Choroid plexus epithelial cell (primary cell): ENCODE measurements at regions not wholly inside any gene's neighbourhood (a gene's known extent, or its start where the extent isn't known, plus 50 kb on each side); places are given as distances from the start of the nearest gene placed in this dataset.

Experiments used
- DNase-seq: peaks from one replicate; pipeline ENCODE4 v3.0.0-alpha.2; 2010; ENCODE audit warnings: low read depth
- H3K4me3 ChIP-seq: 2 replicates; pipeline ENCODE4 v1.5.1; 2011; ENCODE audit warnings: low read depth, mild to moderate bottlenecking, control low read depth, low read length, moderate library complexity
- CTCF ChIP-seq: conservative IDR thresholded peaks from 2 replicates; pipeline ENCODE4 v1.5.1; 2011; ENCODE audit warnings: low read depth, mild to moderate bottlenecking, control low read depth, inconsistent platforms, low read length, moderate library complexity

GRCh38 chr11:112882494-112883381 lies 78.5 kb upstream of the NCAM1 start:
- H3K4me3 ChIP-seq, result no peak overlapping the region
- DNase-seq, result no peak
- TF ChIP-seq CTCF, result no peak

GRCh38 chr11:112884012-112884767 lies 77.0 kb upstream of the NCAM1 start:
- no peak overlapping the region for H3K4me3 ChIP-seq

GRCh38 chr11:112885744-112886433 lies 75.3 kb upstream of the NCAM1 start:
- no peak for DNase-seq

More at GRCh38 chr11:112884012-112884767, 77.0 kb upstream of the NCAM1 start:
- TF ChIP-seq CTCF, result no peak
- DNase-seq, result no peak

GRCh38 chr11:112886434-112887370 lies 74.5 kb upstream of the NCAM1 start:
- no peak for TF ChIP-seq CTCF
- DNase-seq, result no peak
- H3K4me3 ChIP-seq, result no peak overlapping the region

More at GRCh38 chr11:112885744-112886433, 75.3 kb upstream of the NCAM1 start:
- H3K4me3 ChIP-seq, result no peak overlapping the region
- no peak for TF ChIP-seq CTCF

- H3K4me3 ChIP-seq, result no peak overlapping the region
- DNase-seq, result no peak
- TF ChIP-seq CTCF, result no peak
These were observed 71.8 kb upstream of the NCAM1 start for GRCh38 chr11:112889446-112889845.
